GM19463 (cell line): ENCODE measurements at regions not wholly inside any gene's neighbourhood (a gene's known extent, or its start where the extent isn't known, plus 50 kb on each side); places are given as distances from the start of the nearest gene placed in this dataset.
A peak's percentile ranks its signal among the peaks of the same experiment; 100 is the strongest.
"Not testable (repeated sequence)": the region's sequence is repeated elsewhere in the genome, so short reads cannot be mapped to it uniquely, and the experiment has no call there.

Source experiments
- ATAC-seq: cut with Tn5 transposase; IDR thresholded peaks from one replicate; pipeline ENCODE4 v1.9.1; 2021; ENCODE audit warnings: mild to moderate bottlenecking, moderate library complexity; ENCODE audit not compliant: unreplicated experiment

- ATAC-seq: no peak
Observed at GRCh38 chr5:38149815-38150195, 108.6 kb upstream of the EGFLAM start.

- no peak for ATAC-seq
Observed at GRCh38 chr5:38148021-38148625, 110.2 kb upstream of the EGFLAM start.

GRCh38 chr5:38143384-38143783, 115.0 kb upstream of the EGFLAM start:
- ATAC-seq: no peak

- ATAC-seq: no peak
Observed at GRCh38 chr5:38141665-38142064, 116.7 kb upstream of the EGFLAM start.

GRCh38 chr5:38138574-38138973, 119.8 kb upstream of the EGFLAM start:
- ATAC-seq: no peak

- no peak for ATAC-seq
Observed at GRCh38 chr5:38135486-38136039, 122.8 kb upstream of the EGFLAM start.

GRCh38 chr5:38134810-38135209, 123.5 kb upstream of the EGFLAM start:
- ATAC-seq: no peak

GRCh38 chr5:38134294-38134693, 124.1 kb upstream of the EGFLAM start:
- ATAC-seq: not testable (repeated sequence)

- ATAC-seq: no peak
Observed at GRCh38 chr5:38131686-38132085, 126.7 kb upstream of the EGFLAM start.

- ATAC-seq: no peak
Observed at GRCh38 chr5:38124321-38124720, 134.0 kb upstream of the EGFLAM start.

- peak; percentile 56 for ATAC-seq
Observed at GRCh38 chr5:38121420-38121819, 136.9 kb upstream of the EGFLAM start.

GRCh38 chr5:38119836-38120235, 138.5 kb upstream of the EGFLAM start:
- ATAC-seq: no peak

- no peak for ATAC-seq
Observed at GRCh38 chr5:38117784-38118479, 140.4 kb upstream of the EGFLAM start.

GRCh38 chr5:38115318-38115827, 143.0 kb upstream of the EGFLAM start:
- ATAC-seq: no peak

GRCh38 chr5:38113880-38114279, 144.5 kb upstream of the EGFLAM start:
- no peak for ATAC-seq

- ATAC-seq: no peak
Observed at GRCh38 chr5:38113456-38113855, 144.9 kb upstream of the EGFLAM start.

- no peak for ATAC-seq
Observed at GRCh38 chr5:38112938-38113337, 145.4 kb upstream of the EGFLAM start.

- no peak for ATAC-seq
Observed at GRCh38 chr5:38110130-38110529, 148.2 kb upstream of the EGFLAM start.

GRCh38 chr5:38107096-38107495, 151.3 kb upstream of the EGFLAM start:
- ATAC-seq: no peak

GRCh38 chr5:38105801-38106200, 152.6 kb upstream of the EGFLAM start:
- no peak for ATAC-seq

GRCh38 chr5:38105231-38105570, 153.2 kb upstream of the EGFLAM start:
- ATAC-seq: no peak

- no peak for ATAC-seq
Observed at GRCh38 chr5:38104497-38105230, 153.7 kb upstream of the EGFLAM start.
